ENCODE measurements at regions not wholly inside any gene's neighbourhood (a gene's known extent, or its start where the extent isn't known, plus 50 kb on each side); places are given as distances from the start of the nearest gene placed in this dataset.

DNA sequence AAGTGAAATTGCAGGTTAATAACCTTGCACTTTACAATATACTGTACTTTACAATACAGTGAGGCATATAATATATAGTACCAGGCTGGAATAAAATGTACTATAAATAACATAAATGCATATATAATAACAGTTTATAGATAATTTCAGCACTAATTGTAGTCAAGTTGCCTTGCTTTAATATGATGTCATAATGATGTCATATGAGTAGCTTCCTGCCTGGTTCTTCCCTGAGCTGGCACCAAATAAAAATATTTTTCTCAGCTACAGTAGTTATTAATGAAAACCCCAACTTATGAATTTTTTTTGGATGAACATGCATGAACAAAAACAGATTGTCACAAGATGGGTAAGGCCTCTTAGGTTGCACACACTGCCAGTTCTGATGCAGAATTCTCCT, 816.7 kb downstream of the XPNPEP1 start:
- TF ChIP-seq, protein P1, sequence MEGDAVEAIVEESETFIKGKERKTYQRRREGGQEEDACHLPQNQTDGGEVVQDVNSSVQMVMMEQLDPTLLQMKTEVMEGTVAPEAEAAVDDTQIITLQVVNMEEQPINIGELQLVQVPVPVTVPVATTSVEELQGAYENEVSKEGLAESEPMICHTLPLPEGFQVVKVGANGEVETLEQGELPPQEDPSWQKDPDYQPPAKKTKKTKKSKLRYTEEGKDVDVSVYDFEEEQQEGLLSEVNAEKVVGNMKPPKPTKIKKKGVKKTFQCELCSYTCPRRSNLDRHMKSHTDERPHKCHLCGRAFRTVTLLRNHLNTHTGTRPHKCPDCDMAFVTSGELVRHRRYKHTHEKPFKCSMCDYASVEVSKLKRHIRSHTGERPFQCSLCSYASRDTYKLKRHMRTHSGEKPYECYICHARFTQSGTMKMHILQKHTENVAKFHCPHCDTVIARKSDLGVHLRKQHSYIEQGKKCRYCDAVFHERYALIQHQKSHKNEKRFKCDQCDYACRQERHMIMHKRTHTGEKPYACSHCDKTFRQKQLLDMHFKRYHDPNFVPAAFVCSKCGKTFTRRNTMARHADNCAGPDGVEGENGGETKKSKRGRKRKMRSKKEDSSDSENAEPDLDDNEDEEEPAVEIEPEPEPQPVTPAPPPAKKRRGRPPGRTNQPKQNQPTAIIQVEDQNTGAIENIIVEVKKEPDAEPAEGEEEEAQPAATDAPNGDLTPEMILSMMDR (IDR thresholded peaks at IDR 0.05): no peak

DNA sequence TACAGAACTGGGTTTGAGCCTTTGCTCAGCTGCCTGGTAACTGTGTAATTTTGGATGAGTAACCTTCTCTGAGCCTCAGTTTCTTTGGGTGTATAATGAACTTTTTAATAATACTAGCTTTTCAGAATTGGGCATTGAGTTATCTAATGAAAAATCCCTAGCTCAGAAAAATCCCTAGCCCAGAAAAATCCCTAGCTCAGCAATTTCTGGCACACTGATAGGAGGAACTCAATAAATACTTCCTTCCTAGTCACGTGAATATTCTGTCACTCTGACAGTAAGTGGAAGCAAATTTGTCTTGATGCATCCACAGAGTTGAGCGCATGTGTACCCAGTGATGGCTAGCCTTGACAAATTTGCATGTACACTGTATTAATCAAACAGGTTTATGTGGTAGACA, 817.6 kb downstream of the XPNPEP1 start:
- TF ChIP-seq, protein P1 (IDR thresholded peaks at IDR 0.05): no peak

DNA sequence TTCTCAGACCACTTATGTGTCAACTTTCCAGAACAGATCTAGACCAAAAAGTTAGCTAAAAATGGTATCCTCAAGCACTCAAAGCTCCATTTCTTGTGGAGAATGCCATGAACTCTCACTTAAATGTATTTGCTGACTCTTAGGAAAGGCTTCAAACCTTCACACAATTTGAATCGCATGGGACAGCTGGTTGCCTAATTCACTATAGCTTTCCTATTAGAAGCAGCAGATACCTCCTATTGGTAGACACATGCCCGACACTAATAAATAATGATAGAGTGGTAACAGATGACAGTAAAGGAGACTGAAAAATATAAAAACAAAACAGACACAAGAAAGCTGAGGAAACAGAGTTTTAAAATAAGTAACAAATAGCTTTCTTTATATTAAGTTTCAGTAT, 818.5 kb downstream of the XPNPEP1 start:
- TF ChIP-seq, protein P1 (IDR thresholded peaks at IDR 0.05): no peak

DNA sequence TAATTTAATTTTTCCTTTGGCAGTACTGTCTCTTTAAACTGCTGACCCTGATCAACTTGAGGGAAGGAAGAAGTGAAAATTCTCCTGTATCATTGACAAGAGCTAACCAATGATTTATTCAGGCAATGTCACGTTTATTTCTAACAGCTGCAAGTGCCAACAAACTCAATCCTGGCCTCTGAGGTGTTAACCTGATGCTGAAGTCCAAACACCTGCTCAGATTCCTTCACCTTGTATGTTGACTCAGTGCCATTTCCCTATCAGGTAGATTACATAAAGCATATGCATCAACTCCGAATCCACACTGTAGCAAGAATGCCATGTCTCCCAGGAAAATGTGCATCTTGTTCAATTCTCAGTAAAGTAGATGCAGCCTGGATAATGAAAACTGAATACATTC, 820.0 kb downstream of the XPNPEP1 start:
- TF ChIP-seq, protein P1 (IDR thresholded peaks at IDR 0.05): no peak

DNA sequence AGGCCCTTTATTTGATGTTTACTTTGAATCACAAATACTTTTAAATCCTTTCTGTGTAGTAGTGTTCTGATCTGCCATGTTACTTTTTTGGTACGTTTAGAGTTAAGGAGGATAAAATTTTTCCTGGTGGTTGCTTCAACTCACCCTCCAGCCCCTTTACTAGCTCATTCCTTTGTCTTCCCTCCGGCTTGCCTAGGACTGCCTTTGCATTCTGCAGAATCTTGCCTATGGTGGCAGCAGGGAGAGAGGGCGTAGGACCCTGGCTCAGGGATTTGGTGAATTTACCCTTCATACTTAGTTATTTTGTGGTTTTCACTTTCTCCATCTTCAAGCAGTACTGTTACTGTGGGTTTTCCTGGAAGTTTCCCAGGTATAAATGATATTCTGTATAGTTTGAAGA, 833.5 kb downstream of the XPNPEP1 start:
- TF ChIP-seq, protein P1 (IDR thresholded peaks at IDR 0.05): no peak

DNA sequence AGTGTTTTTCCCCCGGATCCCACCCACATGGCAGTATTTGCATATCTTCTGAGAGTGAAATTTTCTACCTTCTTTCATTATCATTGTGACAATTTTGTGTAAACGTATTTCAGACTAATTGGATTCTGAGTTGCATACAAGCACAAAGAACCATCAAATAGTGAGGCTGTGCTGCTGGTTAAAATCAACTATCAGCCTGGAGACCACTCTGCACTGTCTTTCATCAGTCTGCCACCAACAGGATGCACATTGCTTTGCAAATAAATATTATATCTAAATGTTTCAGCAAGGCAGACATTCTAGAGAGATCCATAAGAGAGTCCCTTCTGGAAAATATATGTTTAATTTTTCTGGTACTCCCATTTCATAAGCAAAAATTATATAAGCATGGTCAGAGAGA, 851.8 kb downstream of the XPNPEP1 start:
- TF ChIP-seq, protein P1 (IDR thresholded peaks at IDR 0.05): no peak

DNA sequence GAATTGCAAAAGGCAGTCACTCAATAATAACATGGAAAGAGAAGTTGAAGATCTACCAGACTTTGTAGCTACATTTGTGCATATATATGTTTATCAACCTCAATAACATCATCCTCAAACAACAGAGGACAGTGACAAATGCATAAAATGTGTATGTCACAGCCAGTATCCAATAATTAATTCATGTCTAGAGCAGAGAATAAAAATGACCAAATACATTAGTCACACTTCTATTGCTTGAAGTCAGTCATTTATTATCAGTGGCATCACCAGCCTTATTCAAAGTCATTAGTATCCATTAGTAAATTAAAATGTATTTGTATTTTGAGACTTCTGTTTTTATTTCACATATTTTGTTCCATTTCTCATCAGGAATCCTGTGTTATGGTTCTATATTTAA, 852.8 kb downstream of the XPNPEP1 start:
- TF ChIP-seq, protein P1 (IDR thresholded peaks at IDR 0.05): no peak

DNA sequence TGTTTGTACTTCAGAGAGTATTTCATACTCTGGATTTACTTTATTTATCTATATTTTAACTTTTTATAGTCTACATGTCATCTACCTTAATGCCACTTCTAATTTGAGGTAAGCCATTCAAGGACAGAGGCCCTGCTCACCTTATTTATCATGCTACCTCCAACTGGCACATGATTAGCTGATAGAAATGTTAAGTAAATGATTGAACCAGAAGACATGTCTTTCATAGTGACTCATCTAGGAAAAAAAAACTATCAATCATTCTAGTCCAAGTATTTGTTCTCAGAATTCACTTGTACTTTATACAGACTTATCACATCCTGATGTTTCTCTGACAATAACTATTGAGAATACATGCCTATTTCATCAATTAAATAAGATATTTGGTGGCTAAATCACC, 856.3 kb downstream of the XPNPEP1 start:
- TF ChIP-seq, protein P1 (IDR thresholded peaks at IDR 0.05): no peak
